ENCODE measurements at regions not wholly inside any gene's neighbourhood (a gene's known extent, or its start where the extent isn't known, plus 50 kb on each side); places are given as distances from the start of the nearest gene placed in this dataset.
"Not testable (repeated sequence)": the region's sequence is repeated elsewhere in the genome, so short reads cannot be mapped to it uniquely, and the experiment has no call there.

- no peak for TF ChIP-seq CTCF (conservative IDR thresholded peaks at IDR 0.05; ENCODE audit: low read depth, low read length)
Observed at GRCh38 chr4:146112389-146112788, 63.1 kb upstream of the LSM6 start.

GRCh38 chr4:146110871-146111485 is 64.5 kb upstream of the LSM6 start:
- no peak for TF ChIP-seq CTCF (conservative IDR thresholded peaks at IDR 0.05; ENCODE audit: low read depth, low read length)
- H3K4me3 ChIP-seq (ENCODE audit: low read length), result no peak overlapping the region
- DNase-seq (ENCODE audit: low read depth), result no peak

More at GRCh38 chr4:146112389-146112788, 63.1 kb upstream of the LSM6 start:
- no peak overlapping the region for H3K4me3 ChIP-seq (ENCODE audit: low read length)
- no peak for DNase-seq (ENCODE audit: low read depth)

GRCh38 chr4:146108756-146109155 is 66.8 kb upstream of the LSM6 start:
- no peak overlapping the region for H3K4me3 ChIP-seq (ENCODE audit: low read length)
- no peak for TF ChIP-seq CTCF (conservative IDR thresholded peaks at IDR 0.05; ENCODE audit: low read depth, low read length)
- DNase-seq (ENCODE audit: low read depth), result no peak

- no peak for TF ChIP-seq CTCF (conservative IDR thresholded peaks at IDR 0.05; ENCODE audit: low read depth, low read length)
- H3K4me3 ChIP-seq (ENCODE audit: low read length), result no peak overlapping the region
- no peak for DNase-seq (ENCODE audit: low read depth)
Observed at GRCh38 chr4:146107587-146108240, 67.8 kb upstream of the LSM6 start.

- no peak overlapping the region for H3K4me3 ChIP-seq (ENCODE audit: low read length)
- no peak for DNase-seq (ENCODE audit: low read depth)
- no peak for TF ChIP-seq CTCF (conservative IDR thresholded peaks at IDR 0.05; ENCODE audit: low read depth, low read length)
Observed at GRCh38 chr4:146105464-146105863, 70.1 kb upstream of the LSM6 start.

- no peak for TF ChIP-seq CTCF (conservative IDR thresholded peaks at IDR 0.05; ENCODE audit: low read depth, low read length)
Observed at GRCh38 chr4:146104541-146104940, 71.0 kb upstream of the LSM6 start.

GRCh38 chr4:146104052-146104451 is 71.5 kb upstream of the LSM6 start:
- not testable (repeated sequence) for DNase-seq (ENCODE audit: low read depth); H3K4me3 ChIP-seq (ENCODE audit: low read length)

More at GRCh38 chr4:146104541-146104940, 71.0 kb upstream of the LSM6 start:
- DNase-seq (ENCODE audit: low read depth), result no peak
- no peak overlapping the region for H3K4me3 ChIP-seq (ENCODE audit: low read length)
